ENCODE measurements at regions not wholly inside any gene's neighbourhood (a gene's known extent, or its start where the extent isn't known, plus 50 kb on each side); places are given as distances from the start of the nearest gene placed in this dataset.
"Not testable (repeated sequence)": the region's sequence is repeated elsewhere in the genome, so short reads cannot be mapped to it uniquely, and the experiment has no call there.

- DNase-seq (ENCODE audit: low read depth in 3 of 3, low spot score in 2 of 3): no peak
Observed at GRCh38 chr10:128178302-128178958, 52.2 kb upstream of the MKI67 start.

- DNase-seq (ENCODE audit: low read depth in 3 of 3, low spot score in 2 of 3): no peak
Observed at GRCh38 chr10:128180843-128181242, 54.6 kb upstream of the MKI67 start.

DNA sequence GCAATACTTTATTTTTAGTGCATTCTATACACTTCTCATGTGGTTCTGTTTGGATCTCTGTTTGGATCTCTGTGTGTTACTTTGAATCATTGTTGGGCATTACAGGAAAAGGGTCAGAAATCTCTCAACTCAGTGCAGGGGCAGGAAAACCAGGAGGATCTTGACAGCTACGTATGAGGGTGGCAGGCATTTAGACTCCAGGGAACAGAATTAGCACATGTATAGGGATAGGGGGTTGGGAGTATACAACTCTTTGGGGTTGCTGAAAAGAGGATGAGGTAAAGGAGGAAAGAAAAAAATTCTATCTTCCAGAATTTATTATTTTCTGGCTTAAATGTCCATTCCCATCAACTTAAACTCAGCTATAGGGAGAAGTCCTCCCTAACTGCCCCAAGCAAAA lies 59.4 kb upstream of the MKI67 start:
- no peak for DNase-seq (ENCODE audit: low read depth in 3 of 3, low spot score in 2 of 3)

DNA sequence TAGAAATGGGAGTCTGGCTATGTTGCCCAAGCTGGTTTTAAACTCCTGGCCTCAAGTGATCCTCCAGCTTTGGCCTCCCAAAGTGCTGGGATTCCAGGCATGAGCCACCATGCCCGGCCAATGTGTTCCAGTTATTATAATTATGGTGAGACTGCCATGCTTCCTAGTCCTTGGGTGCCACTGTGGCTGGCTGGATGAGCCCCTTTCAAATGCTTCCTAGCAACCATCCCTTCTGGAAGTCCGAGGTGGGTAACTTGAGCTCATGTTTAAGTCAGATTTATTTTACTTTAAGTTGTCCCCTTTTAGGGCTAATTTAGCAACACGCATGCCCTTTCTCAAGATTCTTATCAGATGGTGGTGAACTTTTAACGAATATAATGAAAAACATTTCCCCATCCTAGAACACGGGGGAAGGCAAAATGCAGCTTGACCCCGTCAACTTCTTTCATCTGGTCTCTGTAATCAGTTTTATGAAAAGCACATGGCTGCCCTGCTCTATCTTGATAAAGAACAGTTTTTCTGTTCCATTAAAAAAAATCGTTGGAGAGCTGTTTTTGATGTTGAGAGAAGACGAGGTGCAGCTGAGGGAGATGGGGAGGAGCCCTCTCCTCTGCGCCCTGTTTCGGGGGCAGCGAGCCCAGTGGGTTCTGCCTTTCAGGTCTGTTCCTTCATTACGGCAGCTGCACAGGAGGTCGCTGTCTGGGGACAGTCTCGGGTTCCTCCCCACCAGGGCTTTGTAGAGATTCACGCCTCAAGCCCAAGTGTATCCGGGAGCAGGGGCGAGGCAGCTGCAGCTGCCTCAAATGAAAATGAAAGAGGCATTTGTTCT lies 61.0 kb upstream of the MKI67 start:
- no peak for DNase-seq (ENCODE audit: low read depth in 3 of 3, low spot score in 2 of 3)

GRCh38 chr10:128187788-128188185 lies 61.6 kb upstream of the MKI67 start:
- no peak for DNase-seq (ENCODE audit: low read depth in 3 of 3, low spot score in 2 of 3)

DNA sequence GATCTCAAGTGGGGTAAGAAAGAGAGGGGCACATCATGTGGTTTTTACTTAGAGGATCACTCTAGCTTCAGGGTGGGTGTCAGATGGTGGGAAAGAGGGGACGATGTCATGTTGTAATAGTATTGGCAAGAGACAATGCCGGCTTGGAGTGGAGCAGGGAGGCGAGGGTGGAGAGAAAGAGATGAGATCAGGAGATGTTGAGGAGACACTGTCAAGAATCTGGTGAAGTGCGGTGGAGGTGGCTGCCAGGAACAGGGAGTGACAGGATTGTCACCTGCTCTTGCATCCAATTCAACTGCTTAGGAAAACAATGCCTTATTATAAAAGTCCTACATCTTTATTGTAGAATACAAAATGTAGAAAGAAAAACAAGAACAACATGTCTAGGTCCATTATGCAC lies 63.0 kb upstream of the MKI67 start:
- no peak for DNase-seq (ENCODE audit: low read depth in 3 of 3, low spot score in 2 of 3)

DNA sequence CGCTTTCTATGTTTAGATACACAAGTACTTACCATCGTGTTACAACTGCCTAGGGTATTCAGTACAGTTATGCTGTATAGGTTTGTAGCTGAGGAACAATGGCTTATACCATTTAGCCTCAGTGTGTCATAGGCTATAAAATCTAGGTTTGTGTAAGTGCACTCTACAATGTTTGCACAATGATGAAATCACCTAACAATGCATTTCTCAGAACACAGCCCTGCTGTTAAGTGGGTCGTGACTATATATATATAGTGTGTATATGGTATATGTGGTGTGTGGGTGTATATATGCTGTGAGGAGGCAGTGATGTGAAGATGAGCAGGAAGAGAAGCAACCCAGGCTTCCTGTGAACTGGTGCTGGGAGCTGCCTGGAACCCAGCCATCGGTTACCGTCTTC lies 65.6 kb upstream of the MKI67 start:
- no peak for DNase-seq (ENCODE audit: low read depth in 3 of 3, low spot score in 2 of 3)

DNA sequence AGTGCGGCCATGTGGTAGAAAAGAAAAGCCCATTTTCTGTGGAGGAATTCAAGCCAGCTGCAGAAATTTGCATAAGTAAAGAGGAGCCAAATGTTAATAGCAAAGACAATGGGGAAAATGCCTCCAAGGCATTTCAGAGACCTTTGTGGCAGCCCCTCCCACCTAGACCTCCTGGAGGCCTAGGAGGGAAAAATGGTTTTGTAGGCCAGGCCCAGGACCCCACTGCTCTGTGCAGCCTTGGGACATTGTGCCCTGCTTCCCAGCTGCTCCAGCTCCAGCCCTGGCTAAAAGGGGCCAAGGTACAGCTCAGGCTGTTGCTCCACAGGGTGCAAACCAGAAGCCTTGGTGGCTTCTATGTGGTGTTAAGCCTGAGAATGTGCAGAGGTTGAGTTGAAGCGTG lies 75.6 kb upstream of the MKI67 start:
- DNase-seq (ENCODE audit: low read depth in 3 of 3, low spot score in 2 of 3): not testable (repeated sequence)

DNA sequence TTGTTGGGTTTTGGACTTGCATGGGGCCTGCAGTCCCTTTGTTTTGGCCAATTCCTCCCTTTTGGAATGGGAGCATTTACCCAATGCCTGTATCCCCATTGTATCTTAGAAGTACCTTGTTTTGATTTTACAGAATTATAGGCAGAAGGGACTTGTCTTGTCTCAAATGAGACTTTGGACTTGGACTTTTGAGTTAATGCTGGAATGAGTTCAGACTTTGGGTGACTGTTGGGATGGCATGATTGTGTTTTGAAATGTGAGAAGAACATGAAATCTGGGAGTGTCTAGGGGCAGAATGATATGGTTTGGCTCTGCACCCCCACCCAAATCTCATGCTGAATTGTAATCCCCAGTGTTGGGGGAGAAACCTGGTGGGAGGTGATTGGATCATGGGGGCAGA lies 76.8 kb upstream of the MKI67 start:
- no peak for DNase-seq (ENCODE audit: low read depth in 3 of 3, low spot score in 2 of 3)

GRCh38 chr10:128205591-128205990 lies 79.4 kb upstream of the MKI67 start:
- DNase-seq (ENCODE audit: low read depth in 3 of 3, low spot score in 2 of 3): not testable (repeated sequence)

GRCh38 chr10:128206676-128207075 lies 80.5 kb upstream of the MKI67 start:
- no peak for DNase-seq (ENCODE audit: low read depth in 3 of 3, low spot score in 2 of 3)

- no peak for DNase-seq (ENCODE audit: low read depth in 3 of 3, low spot score in 2 of 3)
Observed at GRCh38 chr10:128209862-128210214, 83.6 kb upstream of the MKI67 start.

DNA sequence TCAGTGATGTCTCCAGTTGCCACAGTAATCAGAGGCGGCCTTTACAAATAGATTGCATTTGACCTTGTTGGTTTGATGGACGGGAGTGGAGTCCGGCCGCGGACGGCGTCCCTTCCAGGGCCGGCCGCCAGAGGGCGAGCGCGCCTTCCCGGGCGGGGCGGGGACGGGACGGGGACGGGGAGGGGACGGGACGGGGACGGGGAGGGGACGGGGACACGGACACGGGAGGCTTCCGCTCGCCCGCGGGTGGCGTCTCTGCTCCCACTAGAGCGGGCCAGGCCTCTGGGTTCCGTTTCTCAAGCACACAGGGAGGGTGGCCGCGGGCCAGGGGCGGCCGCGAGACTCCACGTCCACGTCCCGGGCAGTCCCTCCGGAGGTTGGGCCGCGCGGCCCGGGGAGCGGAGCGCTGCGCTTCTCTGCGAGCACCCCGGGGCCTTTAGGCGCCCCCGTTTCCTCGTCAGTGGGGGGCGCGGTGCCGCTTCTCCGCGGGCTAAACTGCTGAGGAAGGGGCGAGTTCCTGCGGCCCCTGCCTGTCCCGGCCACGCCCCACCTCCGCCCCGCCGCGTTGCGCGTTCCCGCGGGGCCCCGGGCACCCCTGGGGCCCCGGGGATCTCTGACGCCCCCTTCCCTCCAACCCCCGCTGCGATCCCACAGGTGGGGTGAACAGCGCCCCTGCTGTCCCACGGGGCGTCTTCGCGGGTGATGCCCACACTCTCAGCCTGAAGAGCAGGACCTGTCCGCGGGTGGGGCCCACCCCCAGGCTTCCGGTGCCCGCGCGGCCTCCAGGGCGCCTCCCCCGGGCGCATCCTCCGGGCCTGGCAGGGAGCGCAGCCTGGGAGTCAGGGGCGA lies 84.2 kb upstream of the MKI67 start:
- DNase-seq (ENCODE audit: low read depth in 3 of 3, low spot score in 2 of 3): no peak

- DNase-seq (ENCODE audit: low read depth in 3 of 3, low spot score in 2 of 3): no peak
Observed at GRCh38 chr10:128211064-128211504, 84.9 kb upstream of the MKI67 start.

DNA sequence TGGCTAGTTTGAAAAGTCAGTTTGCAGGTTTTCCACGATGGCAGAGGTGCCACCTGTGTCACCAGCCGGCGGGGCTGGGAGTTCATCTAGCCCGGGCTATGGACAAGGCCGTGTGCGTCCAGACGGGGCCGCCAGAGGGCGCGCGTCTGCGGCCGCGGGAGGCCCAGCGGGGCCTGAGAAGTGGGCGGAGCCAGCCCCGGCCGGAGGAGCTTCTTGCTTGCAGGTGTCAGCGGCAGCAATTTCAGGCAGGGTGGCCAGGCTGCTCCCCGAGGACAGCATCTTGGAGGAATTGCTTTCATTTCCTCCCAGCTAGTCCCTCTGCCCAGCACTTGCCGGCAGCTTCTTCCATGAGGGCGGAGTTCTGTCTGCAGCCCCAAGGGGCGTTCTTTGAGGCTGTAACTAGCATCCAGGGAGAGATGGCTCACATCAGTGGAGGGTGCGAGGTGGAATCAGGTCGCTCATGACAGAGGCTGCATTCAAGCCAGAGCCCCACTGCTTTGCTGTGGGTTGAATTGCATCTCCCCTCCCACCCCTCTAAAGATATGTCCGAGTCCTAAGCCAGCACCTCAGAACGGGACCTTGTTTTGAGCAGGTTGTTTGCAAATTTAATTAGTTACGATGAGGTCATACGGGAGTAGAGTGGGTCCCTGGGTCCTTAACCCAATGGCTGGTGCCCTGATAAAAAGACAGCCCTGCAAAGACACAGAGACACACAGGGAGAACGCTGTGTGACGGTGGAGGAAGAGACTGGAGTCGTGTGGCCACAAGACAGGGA lies 85.9 kb upstream of the MKI67 start:
- peak; percentile 57 to 79 (median 58) for DNase-seq (ENCODE audit: low read depth in 3 of 3, low spot score in 2 of 3)

- DNase-seq (ENCODE audit: low read depth in 3 of 3, low spot score in 2 of 3): no peak
Observed at GRCh38 chr10:128213156-128213555, 86.9 kb upstream of the MKI67 start.

DNA sequence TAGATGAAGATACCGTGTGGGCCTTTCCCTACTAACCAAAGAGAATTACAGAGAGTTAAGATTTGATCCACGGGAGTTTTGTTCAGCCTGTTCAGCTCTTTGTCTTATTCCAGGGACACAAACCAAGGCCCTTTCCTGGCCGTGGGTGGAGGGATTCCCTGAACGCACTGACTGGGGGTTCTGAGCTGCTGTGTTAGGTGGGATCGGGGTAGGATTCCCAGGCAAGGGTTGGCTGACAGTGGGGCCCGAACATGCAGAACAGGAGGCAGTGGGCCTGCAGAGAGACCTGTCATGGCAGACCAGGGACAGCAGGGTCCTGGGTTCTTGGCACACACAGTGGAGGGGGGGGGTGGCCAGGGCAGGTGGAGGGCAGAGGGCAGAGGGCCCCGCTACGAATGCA lies 89.5 kb upstream of the MKI67 start:
- no peak for DNase-seq (ENCODE audit: low read depth in 3 of 3, low spot score in 2 of 3)

GRCh38 chr10:128217136-128217535 lies 90.9 kb upstream of the MKI67 start:
- DNase-seq (ENCODE audit: low read depth in 3 of 3, low spot score in 2 of 3): no peak

- no peak for DNase-seq (ENCODE audit: low read depth in 3 of 3, low spot score in 2 of 3)
Observed at GRCh38 chr10:128218161-128218560, 91.9 kb upstream of the MKI67 start.

- no peak for DNase-seq (ENCODE audit: low read depth in 3 of 3, low spot score in 2 of 3)
Observed at GRCh38 chr10:128219295-128219694, 93.1 kb upstream of the MKI67 start.

DNA sequence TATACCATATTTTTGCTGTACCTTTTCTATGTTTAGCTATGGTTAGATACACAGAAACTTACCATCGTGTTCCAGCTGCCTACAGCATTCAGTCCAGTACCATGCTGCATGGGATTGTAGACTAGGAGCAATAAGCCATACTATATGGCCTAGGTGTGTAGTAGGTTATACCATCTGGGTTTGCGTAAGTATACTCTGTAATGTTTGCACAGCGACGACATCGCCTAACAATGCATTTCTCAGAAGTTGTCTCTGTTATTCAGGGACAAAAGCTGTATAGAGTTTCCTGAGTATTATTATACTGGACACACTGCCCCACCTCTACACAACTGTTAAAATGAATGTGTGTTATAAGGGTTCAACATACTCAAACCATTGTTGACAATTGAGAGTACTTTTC lies 93.8 kb upstream of the MKI67 start:
- no peak for DNase-seq (ENCODE audit: low read depth in 3 of 3, low spot score in 2 of 3)

All from right renal cortex interstitium (tissue), 3 donors.